HepG2 (cell line): ENCODE measurements at regions not wholly inside any gene's neighbourhood (a gene's known extent, or its start where the extent isn't known, plus 50 kb on each side); places are given as distances from the start of the nearest gene placed in this dataset.

ENCODE experiments used
- ATAC-seq: fragments of 200-7000 bp; cut with Tn5 transposase; 3 replicates; pipeline ENCODE4 v1.9.1; 2020; ENCODE audit warnings: mild to moderate bottlenecking, moderate library complexity
- BruUV-seq: library from RNA; stranded (reverse); fragments of 400-500 nt; replicated peaks from 2 replicates; lab custom pipeline; 2021; lab: Mats Ljungman, UMichigan
- CTCF ChIA-PET: fragments of 300-600 bp; formaldehyde crosslinking; extraction: SDS; loops from one replicate; lab custom pipeline; 2021; ENCODE audit warnings: low total read pairs, inconsistent platforms, low intra/inter-chr PET ratio; lab: Yijun Ruan, JAX
- POLR2A ChIA-PET: fragments of 350-600 bp; sonication (Branson Sonifier 250); formaldehyde crosslinking; loops from one replicate; lab custom pipeline; 2020; ENCODE audit warnings: antibody characterized with exemption, inconsistent platforms; lab: Yijun Ruan, JAX
- DNase-seq: peaks from one replicate; pipeline ENCODE4 v3.0.0-alpha.2; 2015; ENCODE audit warnings: low spot score
- FAIRE-seq: peaks from 3 replicates; lab custom pipeline; 2011; peaks lifted over from hg19 to GRCh38; lab: Jason Lieb, UNC
- H2AFZ ChIP-seq: one replicate; pipeline ENCODE4 v1.6.1; 2011; ENCODE audit warnings: low read length, inconsistent platforms
- H3K27ac ChIP-seq: fragments of 300-600 bp; 3 replicates; pipeline ENCODE4 v1.8.0; 2011; ENCODE audit warnings: mixed run types, mild to moderate bottlenecking, mixed read lengths, low read length, inconsistent platforms; ENCODE audit not compliant: insufficient read depth; ENCODE audit errors: extremely low read length
- H3K27me3 ChIP-seq, 2 experiments: fragments of 200-600 bp in 1 of 2; 2 replicates in 1 of 2; 3 replicates in 1 of 2; pipeline versions ENCODE4 v1.6.0 to v1.8.0; 2011; ENCODE audit warnings: low read length in 2 of 2, mild to moderate bottlenecking in 2 of 2, moderate library complexity in 2 of 2, inconsistent platforms in 1 of 2; ENCODE audit not compliant: insufficient read depth in 2 of 2, control insufficient read depth in 1 of 2
- H3K36me3 ChIP-seq, 2 experiments: fragments of 200-600 bp in 1 of 2; replicated peaks in 1 of 2; 2 replicates in 1 of 2; 3 replicates in 1 of 2; pipeline versions ENCODE4 v1.5.1 to v1.8.0; 2011; ENCODE audit warnings: low read length in 2 of 2, inconsistent platforms in 1 of 2; ENCODE audit not compliant: insufficient read depth in 2 of 2, control insufficient read depth in 1 of 2
- H3K4me1 ChIP-seq: 2 replicates; pipeline ENCODE4 v1.5.1; 2012; ENCODE audit warnings: low read length, inconsistent platforms; ENCODE audit not compliant: insufficient read depth
- H3K4me2 ChIP-seq: 2 replicates; pipeline ENCODE4 v1.6.0; 2011; ENCODE audit warnings: low read depth, low read length, inconsistent platforms
- H3K4me3 ChIP-seq, 3 experiments: fragments of 200-600 bp in 1 of 3; sonication (generic), shearing (Covaris generic) in 1 of 3; replicated peaks in 1 of 3; 2 replicates each; pipeline ENCODE4 v1.5.1; 2011 to 2016; ENCODE audit warnings: low read length in 3 of 3, inconsistent platforms in 2 of 3, low read depth in 2 of 3, mild to moderate bottlenecking in 2 of 3, control low read depth in 1 of 3, mixed read lengths in 1 of 3; ENCODE audit not compliant: insufficient read depth in 1 of 3
- H3K79me2 ChIP-seq: one replicate; pipeline ENCODE4 v1.6.1; 2011; ENCODE audit warnings: low read length, inconsistent platforms; ENCODE audit not compliant: insufficient read depth
- H3K9ac ChIP-seq: 2 replicates; pipeline ENCODE4 v1.6.0; 2011; ENCODE audit warnings: mild to moderate bottlenecking, low read depth, low read length, inconsistent platforms; ENCODE audit not compliant: insufficient read depth
- H3K9me3 ChIP-seq: 2 replicates; pipeline ENCODE4 v1.5.1; 2012; ENCODE audit warnings: mild to moderate bottlenecking, low read length
- H4K20me1 ChIP-seq: 2 replicates; pipeline ENCODE4 v1.6.0; 2011; ENCODE audit warnings: inconsistent platforms, mild to moderate bottlenecking, low read length, moderate library complexity; ENCODE audit not compliant: insufficient read depth
- ARID2 ChIP-seq: sonication (generic); formaldehyde crosslinking; IDR thresholded peaks from 2 replicates; pipeline ENCODE4 v1.8.1; 2022; ENCODE audit warnings: mild to moderate bottlenecking, missing genetic modification reagents, borderline replicate concordance
- DDIT3 ChIP-seq: sonication (generic); formaldehyde crosslinking; IDR thresholded peaks from 2 replicates; pipeline ENCODE4 v1.4.0; 2020; ENCODE audit warnings: mild to moderate bottlenecking, missing genetic modification reagents
- GFI1 ChIP-seq: sonication (generic); formaldehyde crosslinking; IDR thresholded peaks from 2 replicates; pipeline ENCODE4 v1.5.0; 2020; ENCODE audit warnings: missing genetic modification reagents, mild to moderate bottlenecking, borderline replicate concordance
- HDAC6 ChIP-seq: fragments of 200-600 bp; sonication (generic); IDR thresholded peaks from 2 replicates; pipeline ENCODE4 v1.7.0; 2017; ENCODE audit warnings: mild to moderate bottlenecking, antibody characterized with exemption, low read length, low read depth
- KMT2B ChIP-seq: IDR thresholded peaks from 2 replicates; pipeline ENCODE4 v1.6.1; 2016; ENCODE audit warnings: missing genetic modification reagents, missing compliant biosample characterization
- ZBTB39 ChIP-seq: sonication (generic); formaldehyde crosslinking; IDR thresholded peaks from 2 replicates; pipeline ENCODE4 v1.5.0; 2020; ENCODE audit warnings: missing genetic modification reagents
- ZFYVE20 ChIP-seq: sonication (generic); formaldehyde crosslinking; IDR thresholded peaks from 2 replicates; pipeline ENCODE4 v1.8.0; 2023; ENCODE audit warnings: low read depth, mild to moderate bottlenecking, moderate library complexity, missing genetic modification reagents, borderline replicate concordance
- ZMAT3 ChIP-seq: sonication (generic); formaldehyde crosslinking; conservative IDR thresholded peaks from 2 replicates; pipeline ENCODE4 v1.7.0; 2021; ENCODE audit warnings: missing genetic modification reagents
- ZNF260 ChIP-seq: sonication (generic); formaldehyde crosslinking; IDR thresholded peaks from 2 replicates; pipeline ENCODE4 v1.4.0; 2020; ENCODE audit warnings: missing genetic modification reagents, low read depth, mild to moderate bottlenecking, borderline replicate concordance
- ZNF292 ChIP-seq: sonication (generic); formaldehyde crosslinking; IDR thresholded peaks from 2 replicates; pipeline ENCODE4 v1.8.1; 2022; ENCODE audit warnings: mild to moderate bottlenecking, low read depth, missing genetic modification reagents, borderline replicate concordance
- ZNF350 ChIP-seq: sonication (generic); formaldehyde crosslinking; IDR thresholded peaks from 2 replicates; pipeline ENCODE4 v1.4.0; 2020; ENCODE audit warnings: mild to moderate bottlenecking, low read depth, missing genetic modification reagents, borderline replicate concordance
- ZNF646 ChIP-seq: sonication (generic); formaldehyde crosslinking; IDR thresholded peaks from 2 replicates; pipeline ENCODE4 v1.9.0; 2021; ENCODE audit warnings: mild to moderate bottlenecking, missing genetic modification reagents
- ZNF7 ChIP-seq: IDR thresholded peaks from 2 replicates; pipeline ENCODE4 v1.6.1; 2016; ENCODE audit warnings: missing biosample characterization, missing genetic modification reagents
- ZNF709 ChIP-seq: sonication (generic); formaldehyde crosslinking; IDR thresholded peaks from 2 replicates; pipeline ENCODE4 v1.5.0; 2020; ENCODE audit warnings: mild to moderate bottlenecking, missing genetic modification reagents
- WGBS: methylation state at CpG from one replicate; pipeline ENCODE4 v1.1.6; 2017; ENCODE audit warnings: low lambda C conversion rate; 5-methylcytosine and 5-hydroxymethylcytosine counted together
- in situ Hi-C: cut with HindIII; loops from 2 replicates; pipeline ENCODE4 v1.10.0; 2017; ENCODE audit warnings: low pct_unique_long_range_greater_than_20kb; ENCODE audit not compliant: extremely low pct_ligation_motif_present
- intact Hi-C: fragments of 100-400 bp; cut with micrococcal nuclease; formaldehyde crosslinking; loops from one replicate; pipeline ENCODE4 v1.10.0; 2022; ENCODE audit not compliant: unreplicated experiment

DNA sequence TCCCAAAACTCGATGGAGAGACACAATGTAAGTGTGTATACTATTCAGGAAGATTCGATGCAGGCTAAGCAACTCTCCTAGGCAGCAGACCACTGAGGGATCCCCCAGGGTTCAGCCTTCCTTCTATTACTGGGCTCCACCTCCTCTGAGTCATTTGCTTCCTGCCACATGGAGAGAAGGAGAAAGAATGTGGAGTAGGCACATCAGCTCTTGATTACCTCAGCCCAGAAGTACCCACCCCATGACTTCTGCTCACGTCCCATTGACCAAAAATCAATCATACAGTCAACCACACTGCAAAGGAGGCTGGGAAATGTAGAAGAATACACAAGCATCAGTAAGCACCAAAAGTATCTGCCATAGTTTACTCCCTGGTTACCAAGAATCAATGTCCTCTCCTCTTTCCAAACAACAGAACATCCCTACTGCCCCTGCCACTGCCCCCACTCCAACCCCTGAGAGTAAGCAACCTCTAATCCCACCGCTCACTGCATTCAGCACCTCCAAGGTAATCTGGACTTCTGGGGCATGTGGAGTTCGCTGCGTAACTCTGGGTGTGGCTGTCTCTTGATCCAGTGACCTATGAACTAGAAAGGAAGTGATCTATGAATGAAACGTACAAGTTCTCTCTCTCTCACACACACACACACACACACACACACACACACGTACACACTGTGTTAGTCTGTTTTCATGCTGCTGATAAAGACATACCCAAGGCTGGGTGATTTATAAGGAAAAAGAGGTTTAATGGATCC lies 91.2 kb upstream of the C1QTNF7 start:
- intact Hi-C loops, result no loop called here
- no peak for DNase-seq
- no TSS peak for BruUV-seq
- POLR2A ChIA-PET, result no interaction called here
- Histone ChIP-seq H3K4me2 (no peak overlapping the region), H3K9me3 (no peaks in the 10 kb centered on the region), H3K27me3 (no peaks in the 10 kb centered on the region; a peak in 1 of 5 replicates), H3K27ac (no peak overlapping the region), H3K9ac (no peak overlapping the region), H3K36me3 (no peaks in the 10 kb centered on the region), H4K20me1 (no peaks in the 10 kb centered on the region), H3K79me2 (no peaks in the 10 kb centered on the region), H3K4me3 (no peak overlapping the region), H2AFZ (no peak overlapping the region), H3K4me1 (no peaks in the 10 kb centered on the region)
- WGBS, result 10% methylated on average over 8 of the region's 8 CpGs
- CTCF ChIA-PET, result no interaction called here
- FAIRE-seq, result no peak
- in situ Hi-C loops, result no loop called here
- no peak for TF ChIP-seq ZNF292 (CRISPR knock-in tag)
- TF ChIP-seq ZNF260 (CRISPR knock-in tag), result no peak
- no peak for TF ChIP-seq DDIT3 (CRISPR knock-in tag)
- TF ChIP-seq ZNF7 (CRISPR knock-in tag), result no peak
- TF ChIP-seq GFI1 (CRISPR knock-in tag), result no peak
- TF ChIP-seq ZFYVE20 (CRISPR knock-in tag), result no peak
- no peak for TF ChIP-seq HDAC6
- no peak for TF ChIP-seq ZMAT3 (CRISPR knock-in tag)
- no peak for TF ChIP-seq KMT2B (CRISPR knock-in tag)
- TF ChIP-seq ZNF350, result no peak
- TF ChIP-seq ZBTB39 (CRISPR knock-in tag), result no peak
- no peak for TF ChIP-seq ZNF709
- TF ChIP-seq ZNF646 (CRISPR knock-in tag), result no peak
- TF ChIP-seq ARID2, result no peak
- no peak for ATAC-seq
